RWPE2 (cell line): ENCODE measurements at regions not wholly inside any gene's neighbourhood (a gene's known extent, or its start where the extent isn't known, plus 50 kb on each side); places are given as distances from the start of the nearest gene placed in this dataset.

Experiments
- ATAC-seq: fragments of 200-7000 bp; cut with Tn5 transposase; 3 replicates; pipeline ENCODE4 v1.9.1; 2021; ENCODE audit warnings: low read depth
- DNase-seq: peaks from one replicate; pipeline ENCODE4 v3.0.0-alpha.2; 2020; ENCODE audit warnings: low spot score
- H3K27ac ChIP-seq: fragments of 450-650 bp; 2 replicates; pipeline ENCODE4 v1.5.1; 2017; ENCODE audit warnings: mild to moderate bottlenecking; ENCODE audit not compliant: poor library complexity, severe bottlenecking
- H3K27me3 ChIP-seq: fragments of 250-450 bp; sonication (Bioruptor Pico); 2 replicates; pipeline ENCODE4 v1.5.1; 2021; ENCODE audit warnings: mild to moderate bottlenecking, moderate library complexity; ENCODE audit not compliant: insufficient read depth, poor library complexity, severe bottlenecking
- H3K36me3 ChIP-seq: fragments of 250-450 bp; sonication (Bioruptor Pico); 2 replicates; pipeline ENCODE4 v1.5.1; 2020; ENCODE audit warnings: low read depth, mild to moderate bottlenecking, moderate library complexity
- H3K4me1 ChIP-seq: fragments of 250-450 bp; sonication (Bioruptor Pico); 2 replicates; pipeline ENCODE4 v1.5.1; 2021; ENCODE audit warnings: mild to moderate bottlenecking, moderate library complexity; ENCODE audit not compliant: insufficient read depth, poor library complexity, severe bottlenecking
- H3K4me3 ChIP-seq: fragments of 250-450 bp; sonication (Bioruptor Pico); 2 replicates; pipeline ENCODE4 v1.5.1; 2021; ENCODE audit warnings: mild to moderate bottlenecking, moderate library complexity; ENCODE audit not compliant: severe bottlenecking
- H3K9me3 ChIP-seq: fragments of 250-450 bp; sonication (Bioruptor Pico); 2 replicates; pipeline ENCODE4 v1.5.1; 2021; ENCODE audit warnings: mild to moderate bottlenecking, moderate library complexity; ENCODE audit not compliant: severe bottlenecking
- CTCF ChIP-seq: fragments of 450-650 bp; IDR thresholded peaks from one replicate; pipeline ENCODE4 v1.5.1; 2017; ENCODE audit warnings: mild to moderate bottlenecking, moderate library complexity; ENCODE audit not compliant: poor library complexity, severe bottlenecking

GRCh38 chr7:69318794-69319193 is 279.5 kb upstream of the AUTS2 start:
- no peak for TF ChIP-seq CTCF
- Histone ChIP-seq H3K27ac (no peak overlapping the region), H3K4me1 (no peaks in the 10 kb centered on the region), H3K27me3 (no peaks in the 10 kb centered on the region), H3K9me3 (no peaks in the 10 kb centered on the region), H3K4me3 (no peak overlapping the region), H3K36me3 (no peaks in the 10 kb centered on the region)
- DNase-seq (no peak), ATAC-seq (no peak)

GRCh38 chr7:69328516-69328915 is 269.8 kb upstream of the AUTS2 start:
- no peak for DNase-seq
- no peaks in the 10 kb centered on the region for H3K4me1 ChIP-seq

GRCh38 chr7:69334701-69335100 is 263.6 kb upstream of the AUTS2 start:
- no peak overlapping the region for H3K4me3 ChIP-seq
- H3K27ac ChIP-seq = no peak overlapping the region
- no peaks in the 10 kb centered on the region for H3K4me1 ChIP-seq
- no peaks in the 10 kb centered on the region for H3K9me3 ChIP-seq
- ATAC-seq (no peak), DNase-seq (no peak)
- no peaks in the 10 kb centered on the region for H3K27me3 ChIP-seq
- no peaks in the 10 kb centered on the region for H3K36me3 ChIP-seq
- no peak for TF ChIP-seq CTCF

More at GRCh38 chr7:69328516-69328915, 269.8 kb upstream of the AUTS2 start:
- no peaks in the 10 kb centered on the region for H3K36me3 ChIP-seq
- no peaks in the 10 kb centered on the region for H3K27me3 ChIP-seq
- no peaks in the 10 kb centered on the region for H3K9me3 ChIP-seq
- no peak overlapping the region for H3K27ac ChIP-seq
- no peak for TF ChIP-seq CTCF
- no peak overlapping the region for H3K4me3 ChIP-seq
- ATAC-seq = no peak

GRCh38 chr7:69335331-69335730 is 262.9 kb upstream of the AUTS2 start:
- Histone ChIP-seq H3K27ac (no peak overlapping the region), H3K27me3 (no peaks in the 10 kb centered on the region), H3K4me3 (no peak overlapping the region), H3K36me3 (no peaks in the 10 kb centered on the region), H3K9me3 (no peaks in the 10 kb centered on the region), H3K4me1 (no peaks in the 10 kb centered on the region)
- ATAC-seq = no peak
- DNase-seq = no peak
- no peak for TF ChIP-seq CTCF

- Histone ChIP-seq H3K36me3 (no peaks in the 10 kb centered on the region), H3K4me3 (no peak overlapping the region), H3K27me3 (no peaks in the 10 kb centered on the region), H3K9me3 (no peaks in the 10 kb centered on the region), H3K27ac (no peak overlapping the region), H3K4me1 (no peaks in the 10 kb centered on the region)
- TF ChIP-seq CTCF = no peak
- DNase-seq (no peak), ATAC-seq (no peak)
These were observed 261.3 kb upstream of the AUTS2 start for GRCh38 chr7:69336976-69337375.
